GM21529 (cell line): ENCODE measurements at regions not wholly inside any gene's neighbourhood (a gene's known extent, or its start where the extent isn't known, plus 50 kb on each side); places are given as distances from the start of the nearest gene placed in this dataset.
"Not testable (repeated sequence)": the region's sequence is repeated elsewhere in the genome, so short reads cannot be mapped to it uniquely, and the experiment has no call there.

ENCODE experiments used
- ATAC-seq: cut with Tn5 transposase; IDR thresholded peaks from one replicate; pipeline ENCODE4 v1.9.1; 2021; ENCODE audit not compliant: unreplicated experiment

DNA sequence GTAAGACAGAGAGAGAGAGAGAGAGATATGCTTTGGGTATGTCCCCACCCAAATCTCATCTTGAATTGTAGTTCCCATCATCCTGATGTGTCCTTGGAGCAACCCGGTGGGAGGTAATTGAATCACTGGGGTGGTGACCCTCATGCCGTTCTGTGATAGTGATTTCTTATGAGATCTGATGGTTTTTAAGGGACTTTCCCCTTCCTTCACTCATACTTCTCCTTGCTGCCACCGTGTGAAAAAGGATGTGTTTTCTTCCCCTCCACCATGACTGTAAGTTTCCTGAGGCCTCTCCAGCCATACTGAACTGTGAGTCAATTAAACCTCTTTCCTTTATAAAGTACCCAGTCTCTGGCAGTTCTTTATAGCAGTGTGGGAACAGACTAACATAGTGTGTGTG, 60.3 kb downstream of the EOMES start:
- no peak for ATAC-seq

DNA sequence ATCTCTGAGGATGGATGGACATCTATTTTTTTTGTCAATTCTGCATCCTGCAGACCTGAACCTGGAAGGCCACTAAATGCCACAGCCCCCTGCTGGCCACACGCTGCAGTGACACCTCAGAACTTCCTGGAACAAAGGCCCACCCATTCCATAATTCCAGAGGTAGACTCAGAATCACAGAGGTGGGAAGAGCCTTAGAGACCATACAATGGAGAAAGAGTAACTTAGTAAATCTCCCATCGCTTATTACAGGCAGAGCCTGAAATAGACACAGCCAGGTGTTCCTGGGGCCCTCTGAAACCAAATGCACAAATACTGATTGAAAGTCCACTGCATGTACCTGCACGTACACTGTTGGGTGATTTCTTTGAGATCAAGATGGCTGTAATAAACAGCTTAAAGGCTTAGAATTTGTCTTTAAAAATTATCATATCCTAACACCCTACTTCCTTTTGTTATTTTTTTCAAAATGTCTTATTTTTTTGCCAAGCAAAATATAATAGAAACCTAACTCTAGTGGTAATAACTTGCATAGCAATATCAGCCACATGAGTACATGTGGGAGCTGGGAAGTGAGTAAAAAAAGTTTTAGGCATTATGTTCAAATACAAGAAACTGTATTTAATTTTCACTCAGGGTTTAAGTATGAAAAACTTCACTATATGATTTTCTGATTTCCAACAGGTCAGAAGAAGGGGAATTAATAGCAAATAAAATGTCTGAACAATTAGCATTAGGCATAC, 62.7 kb downstream of the EOMES start:
- ATAC-seq: peak; percentile 86

DNA sequence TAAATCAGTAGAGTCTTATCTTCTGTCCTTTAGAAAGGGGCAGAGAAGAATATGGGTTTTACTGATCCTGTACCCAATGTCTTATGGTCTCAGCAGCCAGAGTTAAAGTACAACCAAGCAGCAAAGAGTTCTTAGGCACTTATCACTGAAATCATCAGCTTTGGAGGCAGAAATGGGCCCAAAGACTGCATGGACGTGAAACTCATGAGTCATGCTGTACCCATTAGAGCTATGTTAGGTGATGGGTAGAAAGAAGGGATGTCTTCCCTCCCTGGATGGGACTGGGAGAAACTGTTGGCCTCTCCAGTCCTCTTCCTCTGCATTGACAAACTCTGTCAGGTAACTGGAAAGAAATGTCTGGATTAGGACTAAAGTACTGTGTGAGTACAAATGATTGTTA, 63.4 kb downstream of the EOMES start:
- no peak for ATAC-seq

DNA sequence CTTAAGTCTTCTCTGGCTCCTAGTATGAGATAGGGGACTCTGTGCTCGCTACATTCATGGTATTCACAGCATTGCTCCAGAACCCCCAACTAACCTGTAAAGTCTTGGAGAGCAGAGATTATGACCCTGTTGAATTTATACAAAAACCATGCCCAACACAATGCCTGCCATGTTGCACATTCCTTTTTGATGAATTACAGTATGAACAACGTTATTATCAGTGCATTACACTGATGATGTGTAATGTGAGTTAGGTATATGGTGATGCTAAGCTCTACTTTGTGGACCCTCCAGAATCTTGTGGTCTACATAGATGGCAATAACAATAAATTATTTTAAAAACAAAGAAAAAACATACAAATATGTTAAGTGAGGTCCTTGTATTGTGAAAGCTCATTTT, 64.3 kb downstream of the EOMES start:
- ATAC-seq: no peak

DNA sequence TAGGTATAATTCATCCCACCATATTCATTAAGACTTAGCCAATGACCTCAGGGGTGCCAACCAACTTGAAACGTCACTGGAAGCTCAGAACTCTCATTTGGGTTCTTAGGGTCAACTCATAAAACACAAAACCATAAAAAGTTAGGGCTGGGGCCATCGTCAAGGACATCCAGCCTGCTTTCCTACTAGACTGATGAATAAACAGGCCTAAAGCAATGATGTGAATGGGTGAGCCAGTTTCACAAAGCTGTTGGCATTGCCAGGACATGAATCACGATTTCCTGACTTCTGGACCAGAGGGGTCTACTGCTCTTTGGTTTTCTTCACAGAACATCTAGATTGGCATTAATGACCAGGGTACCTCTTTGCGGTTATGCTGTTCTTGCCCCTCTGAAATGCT, 64.7 kb downstream of the EOMES start:
- ATAC-seq: no peak

DNA sequence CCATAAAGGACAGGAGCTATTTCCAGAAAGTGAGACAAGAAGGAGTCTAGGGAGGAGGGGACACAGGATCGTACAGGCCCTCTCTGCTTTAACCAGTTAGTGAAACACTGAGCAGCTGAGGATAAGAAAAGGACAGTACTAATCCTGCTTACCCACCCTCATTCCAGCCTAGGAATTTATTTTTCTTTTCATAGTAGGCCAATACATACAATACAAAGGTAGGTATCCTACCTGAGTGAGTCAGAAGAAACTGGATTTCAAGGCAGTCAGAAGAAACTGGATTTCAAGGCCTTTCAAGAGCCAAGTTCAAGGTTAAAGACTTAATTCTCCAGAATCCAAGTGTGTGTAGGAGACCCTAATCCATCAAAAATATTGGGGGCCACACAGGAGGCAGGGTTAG, 65.3 kb downstream of the EOMES start:
- no peak for ATAC-seq

DNA sequence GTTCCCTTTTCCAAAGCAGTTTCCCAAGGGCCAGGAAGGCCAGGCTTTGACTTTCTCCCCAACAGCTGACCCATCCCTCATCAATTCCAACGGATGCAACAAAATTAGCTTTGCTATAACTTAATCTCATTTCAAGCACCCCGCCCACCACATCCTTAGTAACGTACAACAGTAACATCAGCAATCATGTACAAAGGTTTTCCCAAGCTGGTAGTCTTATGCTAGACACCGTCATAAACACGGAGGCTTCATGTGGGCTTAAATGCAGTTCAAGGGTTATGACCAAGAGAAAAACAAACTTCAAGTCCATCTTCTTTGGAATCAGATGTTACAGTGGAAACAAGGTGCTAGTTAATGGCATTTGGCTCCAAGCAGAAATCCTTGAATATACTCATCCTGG, 66.6 kb downstream of the EOMES start:
- ATAC-seq: no peak

DNA sequence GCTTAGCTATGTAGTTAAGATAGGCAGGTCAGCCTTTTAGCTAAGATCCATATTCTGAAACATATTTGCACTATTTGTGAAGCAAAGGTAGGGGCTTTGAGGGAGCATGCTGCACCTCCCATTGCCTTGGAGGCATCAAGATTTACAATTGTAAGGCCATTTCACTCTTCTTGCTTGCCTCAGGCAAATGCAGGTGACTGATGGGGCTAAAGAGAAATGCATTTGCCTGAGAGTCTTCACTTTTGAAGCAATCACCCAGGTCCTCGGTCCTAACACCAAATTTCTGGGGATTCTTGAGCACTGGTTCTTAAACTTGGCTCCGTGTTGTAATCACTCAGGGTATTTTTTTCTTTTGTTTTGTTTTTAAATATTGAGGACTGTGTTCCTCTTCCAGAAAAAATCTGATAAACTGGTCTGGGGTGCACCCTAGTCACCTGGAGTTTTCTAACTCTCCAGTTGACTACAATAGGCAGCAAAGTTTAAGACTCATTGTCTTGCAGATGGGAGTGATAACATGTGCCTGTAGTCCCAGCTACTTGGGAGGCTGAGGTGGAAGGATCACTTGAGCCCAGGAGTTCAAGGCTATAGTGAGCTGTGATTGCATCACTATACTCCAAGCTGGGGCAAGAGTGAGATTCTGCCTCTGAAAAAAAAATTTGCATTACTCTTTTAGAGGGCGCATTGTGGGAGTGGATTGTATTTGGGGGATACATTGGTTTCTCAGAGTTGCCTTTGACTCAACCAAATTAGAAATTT, 68.1 kb downstream of the EOMES start:
- no peak for ATAC-seq

DNA sequence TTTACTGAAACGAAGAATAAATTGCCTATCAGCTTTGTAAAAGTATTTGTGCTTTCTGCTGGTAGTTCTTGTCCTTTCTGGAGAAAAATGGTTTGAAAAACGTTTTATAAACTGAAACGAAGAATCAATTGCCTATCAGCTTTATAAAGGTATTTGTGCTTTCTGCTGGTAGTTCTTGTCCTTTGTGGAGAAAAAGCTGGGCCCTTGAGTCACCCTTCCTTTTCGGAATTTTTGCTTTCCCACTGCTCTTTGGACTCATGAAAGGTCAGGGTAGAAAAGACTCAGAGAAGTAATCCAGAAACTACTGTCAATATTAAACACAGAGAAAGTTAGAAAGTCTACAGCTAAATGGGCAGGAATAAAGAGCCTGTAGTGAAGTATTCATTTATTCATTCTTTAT, 72.8 kb downstream of the EOMES start:
- ATAC-seq: no peak

DNA sequence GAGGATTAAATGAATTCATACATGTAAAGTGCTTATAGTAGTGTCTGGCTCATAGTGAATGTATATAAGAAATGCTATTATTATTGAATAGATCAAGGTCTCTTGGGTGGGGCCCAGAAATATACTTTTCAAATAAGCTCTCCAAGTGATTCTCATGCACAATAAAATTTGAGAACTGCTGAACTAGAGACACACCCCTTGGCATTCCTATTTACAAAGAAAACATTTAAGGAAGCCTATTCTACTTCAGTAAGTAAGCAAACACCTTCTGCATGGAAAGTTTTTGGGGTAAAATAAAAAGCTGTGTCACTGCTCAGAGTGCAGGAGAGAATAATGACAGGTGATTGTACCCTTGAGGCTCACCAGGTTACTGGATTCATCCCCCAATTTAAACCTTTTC, 75.2 kb downstream of the EOMES start:
- ATAC-seq: no peak

DNA sequence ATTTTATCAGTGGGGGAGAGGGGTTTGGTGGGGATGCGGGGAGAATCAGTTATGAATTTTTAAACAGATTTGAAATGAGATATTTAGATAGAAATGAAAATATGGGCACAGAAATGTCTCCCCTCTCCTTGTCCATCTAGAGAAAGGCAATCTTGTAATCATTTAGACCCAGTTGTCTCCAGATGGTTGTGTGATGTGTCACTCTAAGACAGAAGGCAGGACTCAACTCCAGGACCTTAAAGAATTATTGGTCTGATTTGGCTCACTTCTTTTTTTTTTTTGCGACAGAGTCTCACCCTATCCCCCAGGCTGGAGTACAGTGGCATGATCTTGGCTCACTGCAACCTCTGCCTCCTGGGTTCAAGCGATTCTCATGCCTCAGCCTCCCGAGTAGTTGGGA, 77.2 kb downstream of the EOMES start:
- ATAC-seq: no peak

DNA sequence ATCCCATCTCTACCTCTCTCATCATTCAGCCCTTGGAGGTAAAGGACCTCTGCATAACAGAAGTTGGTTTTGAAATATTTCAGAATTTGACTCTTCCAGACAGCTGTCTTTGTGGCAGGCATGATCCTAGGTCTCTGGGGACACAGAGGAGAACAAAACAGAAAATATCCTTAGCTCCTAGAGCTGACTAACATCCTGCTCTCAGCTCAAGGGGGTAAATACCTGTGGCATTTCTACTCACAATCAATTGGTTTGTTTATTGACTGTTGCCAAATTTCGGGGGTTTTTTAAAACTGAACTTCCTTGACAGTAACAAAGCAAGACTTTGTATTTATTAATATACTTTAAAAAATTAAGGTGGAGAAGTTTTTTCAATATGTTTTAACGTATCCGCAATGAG, 78.8 kb downstream of the EOMES start:
- no peak for ATAC-seq

DNA sequence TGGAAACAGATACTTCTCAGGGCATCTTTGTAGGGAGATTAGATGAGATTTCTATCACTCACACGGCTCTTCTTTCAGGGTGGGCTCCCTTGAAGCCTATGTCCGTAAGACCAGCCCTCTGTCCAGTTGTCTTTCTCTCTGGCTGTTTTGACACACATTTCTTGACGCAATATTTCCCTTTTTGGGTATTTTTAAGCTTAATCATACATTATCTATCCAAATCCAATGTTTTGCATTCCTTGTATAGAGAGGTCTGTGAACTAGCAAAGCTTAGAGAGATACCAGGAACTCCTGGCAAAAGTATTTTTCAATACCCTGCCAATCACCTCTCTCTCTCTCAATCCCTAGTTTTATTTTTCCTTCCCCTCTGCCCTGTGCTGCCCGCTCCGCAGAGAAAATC, 79.3 kb downstream of the EOMES start:
- no peak for ATAC-seq

DNA sequence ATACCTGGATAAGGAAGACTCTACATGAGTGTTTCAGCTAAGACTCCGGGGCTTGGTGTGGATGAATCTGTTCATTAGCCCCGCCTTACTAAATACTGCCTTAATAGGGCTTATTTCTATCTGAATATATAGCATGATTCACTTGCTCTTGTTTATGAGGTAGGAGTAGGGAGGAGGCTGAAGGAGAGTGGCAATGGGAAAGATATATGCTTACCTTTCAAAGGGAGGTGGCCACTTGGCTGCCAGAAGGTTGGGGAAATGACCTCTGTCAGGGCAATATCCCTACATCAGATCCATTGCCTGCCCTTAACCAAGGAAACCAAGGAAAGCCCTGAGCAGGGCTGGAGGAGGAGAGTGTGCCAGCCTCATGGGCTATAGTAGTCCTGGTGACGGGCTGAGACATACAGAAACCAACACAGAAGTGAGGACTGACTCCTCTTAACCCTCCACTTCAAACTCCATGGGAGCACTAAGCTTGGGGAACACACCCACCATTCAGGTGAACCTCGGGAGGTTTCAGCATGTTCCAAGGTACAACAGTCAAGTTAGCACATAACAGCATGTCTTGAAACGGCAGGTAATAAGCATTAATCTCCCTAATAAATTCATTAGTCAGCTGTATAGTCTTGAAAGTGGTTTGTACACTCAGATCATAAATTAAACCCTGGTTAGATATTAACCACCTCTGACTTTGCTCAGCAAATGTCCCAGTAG, 80.1 kb downstream of the EOMES start:
- no peak for ATAC-seq

DNA sequence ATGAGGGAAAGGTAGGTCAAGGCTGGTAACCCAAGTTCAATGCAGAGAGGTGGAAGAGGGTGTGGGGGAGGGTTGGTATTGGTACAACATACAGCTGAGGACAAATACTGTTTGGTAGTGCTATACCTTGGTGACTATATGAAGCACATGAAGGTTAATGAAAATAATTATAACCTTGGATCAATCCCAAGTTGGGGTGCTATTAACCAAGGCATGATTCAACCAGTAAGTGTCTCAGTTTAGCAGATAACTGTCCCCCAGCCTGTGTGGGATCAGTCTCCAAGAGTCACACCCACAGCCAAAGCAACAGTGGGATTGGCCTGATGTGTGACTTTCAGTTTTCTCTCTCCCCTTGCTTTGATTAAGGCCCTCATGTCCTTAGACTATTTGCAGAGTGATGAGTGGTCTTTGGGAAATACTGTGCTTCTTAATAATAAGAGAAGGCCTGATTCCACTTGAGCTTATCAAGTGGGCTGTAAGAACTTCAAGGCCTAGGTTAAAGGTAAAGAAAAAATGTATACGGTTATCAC, 80.8 kb downstream of the EOMES start:
- ATAC-seq: no peak

DNA sequence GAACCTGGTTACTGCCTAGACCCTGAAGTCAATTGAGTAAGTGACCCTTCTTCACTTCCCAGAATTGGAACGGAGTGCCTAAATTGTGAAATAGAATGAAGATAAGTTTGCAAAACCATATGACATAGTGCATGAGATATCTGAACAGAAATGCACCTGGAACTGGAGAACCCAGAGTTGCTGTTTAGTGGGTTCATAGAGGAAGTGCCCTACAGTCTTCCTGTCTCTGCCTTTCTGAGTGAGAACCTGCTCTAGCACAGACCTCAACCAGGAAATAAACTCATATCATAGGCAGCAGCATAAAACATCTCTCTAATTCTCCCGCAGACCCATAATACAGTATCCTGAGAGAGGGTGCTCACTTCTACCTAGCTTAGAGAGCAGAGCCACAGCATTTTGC, 82.9 kb downstream of the EOMES start:
- no peak for ATAC-seq

DNA sequence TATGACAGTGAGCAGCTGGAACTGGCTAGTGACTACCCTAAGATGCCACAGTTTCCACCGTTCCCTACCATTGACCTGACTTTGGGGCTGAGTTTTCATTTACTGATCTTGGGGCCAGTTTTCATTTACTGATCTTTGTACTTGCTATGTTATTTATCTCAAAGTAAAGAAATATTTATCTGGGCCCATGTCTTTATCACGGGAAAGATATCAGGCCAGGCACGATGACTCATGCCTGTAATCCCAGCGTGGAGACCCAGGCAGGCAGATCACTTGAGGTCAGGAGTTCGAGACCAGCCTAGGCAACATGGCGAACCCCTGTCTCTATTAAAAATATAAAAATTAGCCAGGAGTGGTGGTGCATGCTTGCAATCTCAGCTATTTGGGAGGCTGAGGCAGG, 83.5 kb downstream of the EOMES start:
- ATAC-seq: no peak

DNA sequence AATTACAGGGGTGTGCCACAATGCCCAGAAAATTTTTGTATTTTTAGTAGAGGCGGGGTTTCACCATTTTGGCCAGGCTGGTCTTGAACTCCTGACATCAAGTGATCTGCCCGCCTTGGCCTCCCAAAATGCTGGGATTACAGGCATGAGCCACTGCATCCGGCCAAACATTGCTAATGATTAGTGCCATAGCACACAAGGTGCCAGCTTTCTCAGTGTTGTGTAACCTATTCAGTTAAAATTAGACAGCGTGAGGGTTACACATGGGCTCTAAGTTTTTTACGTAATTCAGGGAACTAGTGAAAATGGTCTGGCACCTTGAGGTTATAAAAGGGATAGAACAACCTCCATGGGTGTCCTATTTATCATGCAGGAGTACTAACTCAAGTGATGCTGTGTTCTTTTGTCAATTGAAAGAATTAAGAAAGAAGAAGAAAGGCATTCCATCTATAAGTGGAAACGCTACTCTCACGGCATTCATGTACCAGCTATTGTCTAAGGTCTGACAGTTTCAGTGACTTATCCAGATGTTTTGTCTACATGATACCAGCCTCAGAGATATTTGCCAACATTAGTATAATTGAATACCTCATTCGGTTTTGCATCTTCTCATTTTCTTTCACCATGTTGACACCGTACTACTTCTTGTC, 84.7 kb downstream of the EOMES start:
- no peak for ATAC-seq

DNA sequence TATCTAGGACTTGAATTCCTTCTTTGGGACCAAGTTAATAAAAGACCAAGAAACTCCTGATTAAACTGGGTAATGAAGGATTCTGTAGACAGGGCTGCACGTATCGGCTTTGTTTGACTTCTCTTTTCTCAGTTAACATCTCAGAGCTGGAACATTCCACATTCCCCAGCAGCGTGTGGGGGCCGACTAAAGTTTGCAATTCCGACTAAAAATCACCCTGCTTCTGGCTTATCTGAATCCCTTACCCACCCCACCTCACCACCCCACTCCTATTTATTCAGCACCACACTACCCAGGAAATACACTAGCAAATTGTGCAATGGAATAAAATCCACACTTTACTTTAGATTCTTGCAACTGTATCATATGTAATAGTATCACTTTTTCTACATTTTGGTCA, 87.1 kb downstream of the EOMES start:
- not testable (repeated sequence) for ATAC-seq

DNA sequence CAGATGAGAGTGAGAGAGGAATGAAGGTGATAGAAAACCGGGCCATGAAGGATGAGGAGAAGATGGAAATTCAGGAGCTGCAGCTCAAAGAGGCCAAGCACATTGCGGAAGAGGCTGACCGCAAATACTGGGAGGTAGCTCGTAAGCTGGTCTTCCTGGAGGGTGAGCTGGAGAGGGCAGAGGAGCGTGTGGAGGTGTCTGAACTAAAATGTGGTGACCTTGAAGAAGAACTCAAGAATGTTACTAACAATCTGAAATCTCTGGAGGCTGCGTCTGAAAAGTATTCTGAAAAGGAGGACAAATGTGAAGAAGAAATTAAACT, 88.9 kb downstream of the EOMES start:
- peak; percentile 37 for ATAC-seq

DNA sequence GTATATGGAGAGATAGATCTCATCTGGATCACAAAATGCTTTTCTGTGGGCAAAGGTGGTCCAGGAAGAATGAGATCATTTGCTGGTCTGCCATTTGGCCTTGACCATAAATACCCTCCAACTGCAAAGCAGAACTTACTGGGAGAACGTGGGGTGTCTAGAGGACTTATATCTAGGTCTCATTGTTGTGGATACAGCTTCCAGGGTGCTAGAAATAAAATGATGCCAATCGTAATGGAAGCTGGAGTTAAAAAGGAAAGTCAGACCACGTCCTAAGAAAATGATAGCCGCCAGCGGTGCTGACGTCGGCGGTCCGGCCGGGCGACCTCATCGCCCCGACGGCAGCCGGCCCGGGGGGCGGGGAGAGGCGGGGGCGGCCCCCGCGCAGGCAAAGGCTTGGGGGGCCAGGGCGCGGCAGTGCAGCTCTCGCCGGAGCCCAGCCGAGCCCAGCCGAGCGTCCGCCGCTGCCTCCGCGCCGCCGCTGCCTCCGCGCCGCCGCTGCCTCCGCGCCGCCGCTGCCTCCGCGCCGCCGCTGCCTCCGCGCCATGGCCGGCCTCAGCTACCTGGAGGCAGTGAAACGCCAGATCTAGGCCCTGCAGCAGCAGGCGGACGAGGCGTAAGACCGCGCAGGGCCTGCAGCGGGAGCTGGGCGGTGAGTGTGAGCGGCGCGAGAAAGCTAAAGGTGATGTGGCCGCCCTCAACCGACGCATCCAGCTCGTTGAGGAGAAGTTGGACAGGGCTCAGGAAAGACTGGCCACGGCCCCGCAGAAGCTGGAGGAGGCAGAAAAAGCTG, 89.5 kb downstream of the EOMES start:
- ATAC-seq: peak; percentile 93
